ENCODE measurements at regions not wholly inside any gene's neighbourhood (a gene's known extent, or its start where the extent isn't known, plus 50 kb on each side); places are given as distances from the start of the nearest gene placed in this dataset.

DNA sequence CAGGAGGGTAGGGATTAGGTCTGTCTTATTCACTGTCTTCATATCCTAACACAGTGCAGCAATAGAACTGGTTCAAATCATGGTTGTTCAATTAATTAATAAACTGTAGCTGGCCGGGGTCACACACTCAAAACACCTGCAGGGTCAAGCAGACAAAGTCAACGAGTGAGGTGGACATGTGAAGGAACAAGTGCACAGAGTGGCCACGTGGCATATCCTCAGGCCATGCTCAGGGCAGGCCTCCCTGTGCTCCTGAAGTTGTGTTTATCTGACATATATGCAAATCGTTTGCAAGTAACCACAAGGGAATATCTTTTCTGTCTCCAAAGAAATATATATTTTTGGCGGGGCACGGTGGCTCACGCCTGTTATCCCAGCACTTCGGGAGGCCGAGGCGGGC is 98.5 kb upstream of the ZMIZ1 start:
- H3K4me3 Mint-ChIP-seq = no peak overlapping the region
- intact Hi-C loops (cut with micrococcal nuclease) = loop anchor here (5.0 kb wide), 6 partner anchors 57 to 938 kb away; partner anchors contain the start of genes PPIF (in 2 of the 2) and RPS24 (in 1 of the 2)

DNA sequence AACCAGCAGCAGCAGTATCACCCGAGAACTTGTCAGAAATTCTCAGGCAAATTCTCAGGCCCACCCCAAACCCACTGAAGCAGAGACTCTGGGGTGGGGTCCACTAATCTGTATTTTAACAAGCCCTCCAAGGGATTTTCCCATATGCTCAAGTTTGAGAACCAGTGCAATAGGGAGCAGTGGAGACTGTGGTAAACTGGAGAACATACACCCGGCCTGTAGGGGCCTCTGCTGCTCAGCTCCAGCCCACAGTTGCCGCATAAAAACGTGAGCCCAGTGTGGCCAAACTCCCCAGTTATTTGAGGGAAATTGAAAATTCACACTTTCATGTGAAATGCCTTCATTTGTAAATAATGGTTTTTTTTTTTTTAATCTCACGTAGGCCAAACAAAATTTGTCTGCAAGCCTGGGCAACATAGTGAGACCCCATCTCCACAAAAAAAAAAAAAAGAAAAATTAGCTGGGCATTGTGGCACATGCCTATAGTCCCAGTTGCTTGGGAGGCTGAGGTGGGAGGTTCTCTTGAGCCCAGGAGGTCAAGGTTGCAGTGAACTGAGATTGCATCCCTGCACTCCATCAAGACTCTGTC is 97.6 kb upstream of the ZMIZ1 start:
- no peak overlapping the region for H3K4me3 Mint-ChIP-seq

More for the DNA sequence above, 98.5 kb upstream of the ZMIZ1 start:
- Histone ChIP-seq H3K27ac (ENCODE audit: low read depth, low read length) (no peak overlapping the region), H3K4me1 (ENCODE audit: control insufficient read depth in 2 of 2, insufficient read depth in 2 of 2, low read length in 2 of 2) (peaks cover 8 to 11% of the 10 kb centered on the region in 2 donors), H3K4me3 (ENCODE audit: low read length) (no peak overlapping the region), H3K36me3 (ENCODE audit: control insufficient read depth in 2 of 3, insufficient read depth in 3 of 3, low read length in 3 of 3) (no peaks in the 10 kb centered on the region), H3K27me3 (ENCODE audit: control insufficient read depth in 2 of 2, insufficient read depth in 2 of 2, low read length in 2 of 2) (no peaks in the 10 kb centered on the region), H3K9me3 (ENCODE audit: control insufficient read depth in 2 of 3, low read length in 3 of 3) (no peaks in the 10 kb centered on the region)
- POLR2A ChIA-PET = no interaction called here
- Mint-ChIP-seq H3K36me3 (no peaks in the 10 kb centered on the region), H3K27ac (peak overlapping the region in 1 of 9 donors; percentile 2), H3K9me3 (no peaks in the 10 kb centered on the region), H3K4me1 (peaks cover 5 to 17% (median 17%) of the 10 kb centered on the region in 7 donors), H3K27me3 (no peaks in the 10 kb centered on the region)
- CTCF ChIA-PET = no interaction called here
- no peak for ATAC-seq
- no peak for DNase-seq

DNA sequence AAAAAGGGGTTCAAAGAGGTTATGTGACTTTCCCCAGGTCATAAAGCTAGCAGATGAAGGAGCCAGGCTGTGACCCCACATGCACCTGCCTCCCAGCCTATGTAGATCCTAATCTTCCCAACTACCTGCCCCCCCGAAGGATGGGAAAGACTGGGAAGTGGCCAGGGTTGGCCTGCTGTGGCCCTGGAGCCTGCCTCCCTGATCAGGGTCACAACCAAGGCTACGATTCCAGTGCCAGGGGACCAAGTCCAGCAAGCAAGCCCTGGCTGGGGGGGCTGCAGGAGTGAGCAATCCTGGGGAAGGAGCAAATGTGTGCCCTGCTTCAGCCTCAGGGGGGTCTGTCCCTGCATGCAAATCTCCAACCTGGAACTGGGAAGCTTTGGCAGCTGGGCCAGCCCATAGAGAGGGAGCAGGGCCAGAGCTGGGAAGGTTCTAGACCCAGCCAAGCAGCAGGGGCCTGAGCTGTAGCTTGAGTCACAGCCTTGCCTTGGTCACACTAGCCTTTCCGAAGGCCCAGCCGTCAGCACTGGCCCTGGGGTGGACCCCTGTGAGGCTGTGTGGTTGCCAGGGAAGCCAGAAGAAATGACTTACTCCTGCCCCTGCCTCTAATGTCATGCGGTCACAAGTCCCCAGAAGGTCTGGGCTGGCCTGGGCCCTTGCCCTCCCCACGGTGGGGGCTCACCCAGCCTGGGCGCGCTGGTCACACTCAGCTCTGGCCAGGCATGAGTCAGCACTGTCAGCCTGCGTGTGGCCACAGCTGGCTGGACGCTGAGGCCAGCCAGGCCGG is 96.4 kb upstream of the ZMIZ1 start:
- intact Hi-C loops (cut with micrococcal nuclease) = loop anchor here (2.0 to 5.0 kb wide), 7 partner anchors 55 to 940 kb away; partner anchors contain the start of genes PPIF (in 2 of the 2), RPS24 (in 1 of the 2) and ZCCHC24 (in 1 of the 2)
- DNase-seq = no peak
- H3K4me3 ChIP-seq (ENCODE audit: low read length) = no peak overlapping the region

More for the DNA sequence above, 97.6 kb upstream of the ZMIZ1 start:
- DNase-seq (no peak), ATAC-seq (no peak)
- H3K36me3 Mint-ChIP-seq = no peaks in the 10 kb centered on the region
- ChIA-PET CTCF (no interaction called here), POLR2A (no interaction called here)
- intact Hi-C loops (cut with micrococcal nuclease) = loop anchor here (5.0 kb wide), 6 partner anchors 56 to 939 kb away; partner anchors contain the start of genes PPIF (in 2 of the 2) and RPS24 (in 1 of the 2)
- peak overlapping the region in 2 of 9 donors; percentile 2 to 28 for H3K27ac Mint-ChIP-seq
- no peaks in the 10 kb centered on the region for H3K36me3 ChIP-seq (ENCODE audit: control insufficient read depth in 2 of 3, insufficient read depth in 3 of 3, low read length in 3 of 3)
- peaks cover 5 to 24% (median 17%) of the 10 kb centered on the region in 7 donors for H3K4me1 Mint-ChIP-seq
- no peaks in the 10 kb centered on the region for H3K9me3 ChIP-seq (ENCODE audit: control insufficient read depth in 2 of 3, low read length in 3 of 3)
- H3K4me3 ChIP-seq (ENCODE audit: low read length) = no peak overlapping the region
- H3K27ac ChIP-seq (ENCODE audit: low read depth, low read length) = no peak overlapping the region
- peaks cover 8 to 11% of the 10 kb centered on the region in 2 donors for H3K4me1 ChIP-seq (ENCODE audit: control insufficient read depth in 2 of 2, insufficient read depth in 2 of 2, low read length in 2 of 2)
- peaks cover 0 to 6% (median 0%) of the 10 kb centered on the region in 5 donors for H3K27me3 Mint-ChIP-seq
- H3K27me3 ChIP-seq (ENCODE audit: control insufficient read depth in 2 of 2, insufficient read depth in 2 of 2, low read length in 2 of 2) = no peaks in the 10 kb centered on the region
- no peaks in the 10 kb centered on the region for H3K9me3 Mint-ChIP-seq

DNA sequence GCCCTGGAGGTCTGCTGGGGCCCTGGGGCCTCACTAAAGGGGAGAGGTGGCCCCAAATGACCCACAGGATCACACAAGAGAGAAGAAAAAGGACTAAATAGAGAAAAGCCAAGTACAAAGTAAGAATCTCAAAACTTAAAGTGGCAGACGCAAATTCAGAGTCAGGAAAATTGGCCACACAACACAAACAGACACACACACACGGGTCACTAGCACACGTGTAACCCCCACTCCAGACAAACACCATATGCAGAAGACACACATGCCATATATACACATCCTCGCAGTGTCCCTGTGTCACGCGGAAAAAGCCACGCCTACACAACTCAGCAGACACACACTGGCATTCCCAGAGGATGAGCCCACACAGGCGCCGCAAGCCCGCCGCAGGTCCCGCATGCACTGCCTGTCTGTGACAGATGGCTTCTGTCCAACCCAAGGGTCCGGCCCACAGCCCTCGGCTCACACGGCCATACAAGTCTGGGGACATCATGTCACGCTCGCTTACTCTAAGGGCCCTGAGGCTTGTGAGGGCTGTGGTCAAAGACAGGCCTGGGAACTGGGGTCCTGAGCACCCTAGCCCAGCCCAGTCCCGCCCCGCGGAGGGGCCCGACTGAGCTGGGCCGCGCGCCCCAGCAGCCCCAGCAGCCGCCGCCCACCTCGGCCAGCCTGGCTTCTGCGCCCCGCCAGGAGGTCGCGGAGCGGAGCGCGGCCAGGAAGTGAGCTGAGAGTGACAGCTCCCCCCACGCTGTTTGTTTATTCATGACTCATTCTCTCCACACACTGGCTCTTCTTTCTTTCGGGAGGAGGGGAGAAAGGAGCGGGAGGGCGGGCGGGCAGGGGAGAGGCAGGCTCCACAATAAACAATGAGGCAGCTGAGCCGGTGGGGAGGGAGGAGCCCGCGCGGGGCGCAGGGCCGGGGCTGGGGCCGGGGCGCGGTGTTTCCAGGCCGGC is 95.5 kb upstream of the ZMIZ1 start:
- Histone ChIP-seq H3K27me3 (ENCODE audit: control insufficient read depth in 2 of 2, insufficient read depth in 2 of 2, low read length in 2 of 2) (no peaks in the 10 kb centered on the region), H3K4me1 (ENCODE audit: control insufficient read depth in 2 of 2, insufficient read depth in 2 of 2, low read length in 2 of 2) (peaks cover 8 to 11% of the 10 kb centered on the region in 2 donors), H3K9me3 (ENCODE audit: control insufficient read depth in 2 of 3, low read length in 3 of 3) (no peaks in the 10 kb centered on the region), H3K27ac (ENCODE audit: low read depth, low read length) (no peak overlapping the region), H3K4me3 (ENCODE audit: low read length) (peak overlapping the region; percentile 13), H3K36me3 (ENCODE audit: control insufficient read depth in 2 of 3, insufficient read depth in 3 of 3, low read length in 3 of 3) (no peaks in the 10 kb centered on the region)
- Mint-ChIP-seq H3K27me3 (peaks cover 0 to 8% (median 0%) of the 10 kb centered on the region in 5 donors), H3K4me1 (peaks cover 15 to 28% (median 17%) of the 10 kb centered on the region in 7 donors), H3K4me3 (peak overlapping the region; percentile 72 to 89 (median 84)), H3K36me3 (no peaks in the 10 kb centered on the region), H3K9me3 (peaks cover 0 to 3% (median 0%) of the 10 kb centered on the region in 11 donors), H3K27ac (peak overlapping the region in 7 of 9 donors; percentile 2 to 85 (median 66))
- peak; percentile 24 to 83 (median 43) for DNase-seq
- intact Hi-C loops (cut with micrococcal nuclease) = loop anchor here (1.0 to 5.0 kb wide), 9 partner anchors 54 to 941 kb away; partner anchors contain the start of genes PPIF (in 2 of the 2), RPS24 (in 1 of the 2) and ZCCHC24 (in 1 of the 2)
- CTCF ChIA-PET = no interaction called here
- ATAC-seq = peak; percentile 72
- POLR2A ChIA-PET = no interaction called here

More for the DNA sequence above, 96.4 kb upstream of the ZMIZ1 start:
- ATAC-seq = no peak
- no peaks in the 10 kb centered on the region for H3K9me3 ChIP-seq (ENCODE audit: control insufficient read depth in 2 of 3, low read length in 3 of 3)
- H3K4me1 Mint-ChIP-seq = peaks cover 9 to 24% (median 17%) of the 10 kb centered on the region in 7 donors
- H3K4me1 ChIP-seq (ENCODE audit: control insufficient read depth in 2 of 2, insufficient read depth in 2 of 2, low read length in 2 of 2) = peaks cover 8 to 11% of the 10 kb centered on the region in 2 donors
- H3K27me3 Mint-ChIP-seq = peaks cover 0 to 8% (median 0%) of the 10 kb centered on the region in 5 donors
- H3K27me3 ChIP-seq (ENCODE audit: control insufficient read depth in 2 of 2, insufficient read depth in 2 of 2, low read length in 2 of 2) = no peaks in the 10 kb centered on the region
- ChIA-PET POLR2A (no interaction called here), CTCF (no interaction called here)
- H3K9me3 Mint-ChIP-seq = no peaks in the 10 kb centered on the region
- H3K27ac Mint-ChIP-seq = peak overlapping the region in 3 of 9 donors; percentile 41 to 85 (median 65)
- H3K36me3 ChIP-seq (ENCODE audit: control insufficient read depth in 2 of 3, insufficient read depth in 3 of 3, low read length in 3 of 3) = no peaks in the 10 kb centered on the region
- H3K36me3 Mint-ChIP-seq = no peaks in the 10 kb centered on the region
- no peak overlapping the region for H3K27ac ChIP-seq (ENCODE audit: low read depth, low read length)
- H3K4me3 Mint-ChIP-seq = peak overlapping the region; percentile 19 to 89 (median 82)

DNA sequence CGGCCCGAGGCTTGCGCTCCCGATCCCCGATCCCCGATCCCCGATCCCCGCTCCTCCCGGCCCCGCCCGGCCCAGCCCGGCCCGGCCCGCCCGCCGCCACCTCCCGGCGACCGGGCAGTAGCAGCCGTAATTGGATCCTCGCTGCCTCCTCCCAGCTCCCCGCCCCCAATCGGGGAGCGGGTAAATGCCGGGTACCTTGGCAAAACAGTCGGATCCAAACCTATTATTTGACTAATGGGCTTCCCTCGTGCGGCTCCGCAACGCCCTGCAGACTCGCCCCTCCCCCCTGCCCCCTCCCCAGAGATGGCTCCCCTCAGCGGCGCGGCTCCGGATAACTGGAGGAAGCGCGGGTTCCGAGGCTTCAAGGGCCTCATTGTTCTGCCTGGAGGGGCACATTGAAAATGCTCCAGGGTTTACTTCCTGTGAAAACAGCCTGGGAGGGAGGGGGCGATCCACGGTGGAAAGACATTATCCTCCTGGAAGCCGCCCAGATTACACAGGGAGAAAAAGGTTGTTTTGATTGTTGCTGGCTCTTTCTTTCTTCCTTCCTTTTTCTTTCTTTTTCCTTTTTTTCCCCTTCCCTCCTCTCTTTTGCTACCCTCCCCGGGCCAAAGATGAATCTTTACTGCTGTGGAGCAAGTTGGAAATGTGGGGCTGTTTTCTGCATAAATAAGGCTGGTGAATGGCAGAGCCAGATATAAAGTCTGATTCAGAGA is 94.7 kb upstream of the ZMIZ1 start:
- peak overlapping the region; percentile 43 to 95 (median 85) for H3K27ac Mint-ChIP-seq
- peak overlapping the region; percentile 85 to 97 (median 89) for H3K4me3 Mint-ChIP-seq
- Histone ChIP-seq H3K36me3 (ENCODE audit: control insufficient read depth in 2 of 3, insufficient read depth in 3 of 3, low read length in 3 of 3) (no peaks in the 10 kb centered on the region), H3K9me3 (ENCODE audit: control insufficient read depth in 2 of 3, low read length in 3 of 3) (no peaks in the 10 kb centered on the region), H3K4me1 (ENCODE audit: control insufficient read depth in 2 of 2, insufficient read depth in 2 of 2, low read length in 2 of 2) (peaks cover 8 to 11% of the 10 kb centered on the region in 2 donors), H3K27ac (ENCODE audit: low read depth, low read length) (no peak overlapping the region), H3K4me3 (ENCODE audit: low read length) (peak overlapping the region; percentile 59), H3K27me3 (ENCODE audit: control insufficient read depth in 2 of 2, insufficient read depth in 2 of 2, low read length in 2 of 2) (no peaks in the 10 kb centered on the region)
- ChIA-PET POLR2A (interaction anchor here (0.9 to 1.2 kb wide), 3 partner anchors 11 to 92 kb away, joined by 3 to 4 read pairs (median 4); no protein-coding TSS in a partner anchor), CTCF (interaction anchor here (0.6 to 1.5 kb wide), 4 partner anchors 9 to 671 kb away, joined by 3 to 7 read pairs (median 4); no protein-coding TSS in a partner anchor)
- intact Hi-C loops (cut with micrococcal nuclease) = loop anchor here (1.0 to 5.0 kb wide), 13 partner anchors 53 to 942 kb away; partner anchors contain the start of genes PPIF (in 2 of the 2), RPS24 (in 2 of the 2), ZCCHC24 (in 1 of the 2) and ZMIZ1 (in 1 of the 2)
- H3K36me3 Mint-ChIP-seq = no peaks in the 10 kb centered on the region
- ATAC-seq (peak; percentile 19), DNase-seq (peak in 5 of 9 donors; percentile 16 to 27 (median 23))
- peaks cover 0 to 3% (median 0%) of the 10 kb centered on the region in 11 donors for H3K9me3 Mint-ChIP-seq
- H3K4me1 Mint-ChIP-seq = peaks cover 15 to 30% (median 17%) of the 10 kb centered on the region in 7 donors
- peaks cover 0 to 8% (median 0%) of the 10 kb centered on the region in 5 donors for H3K27me3 Mint-ChIP-seq

Data from naive thymus-derived CD4-positive, alpha-beta T cell (primary cell).